ENCODE measurements at regions not wholly inside any gene's neighbourhood (a gene's known extent, or its start where the extent isn't known, plus 50 kb on each side); places are given as distances from the start of the nearest gene placed in this dataset.

DNA sequence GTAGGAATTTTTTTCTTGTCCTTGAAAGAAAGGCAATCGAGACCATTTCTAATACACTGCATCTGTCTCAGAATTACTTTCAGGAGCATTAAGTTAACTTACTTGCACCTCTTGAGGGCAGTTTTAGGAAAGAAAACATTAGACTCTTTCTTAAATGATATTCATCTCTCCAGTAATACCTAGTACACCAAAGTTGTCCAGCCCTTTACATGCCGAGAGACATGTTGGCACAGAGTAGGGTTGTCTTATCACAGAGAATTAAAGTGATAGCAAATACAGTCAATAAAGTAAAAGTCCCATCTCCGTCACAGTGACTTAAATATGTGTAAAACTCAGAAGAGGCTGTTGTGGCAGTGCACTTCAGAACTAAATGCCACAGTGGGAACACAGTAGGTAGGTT lies 154.3 kb upstream of the KCNN2 start:
- Histone ChIP-seq H3K9me3 (ENCODE audit: control insufficient read depth, insufficient read depth, low read depth, low read length) (no peaks in the 10 kb centered on the region), H3K36me3 (ENCODE audit: control insufficient read depth, insufficient read depth, low read length) (no peaks in the 10 kb centered on the region), H3K4me1 (ENCODE audit: control insufficient read depth, insufficient read depth, low read length) (no peaks in the 10 kb centered on the region), H3K27ac (ENCODE audit: low read length) (no peak overlapping the region), H3K27me3 (ENCODE audit: control insufficient read depth, insufficient read depth, low read length) (no peaks in the 10 kb centered on the region), H3K4me3 (ENCODE audit: low read depth in 2 of 2, low read length in 2 of 2) (no peak overlapping the region)
- intact Hi-C loops (cut with micrococcal nuclease; ENCODE audit: unreplicated experiment) (no loop called here), in situ Hi-C loops (cut with HindIII; ENCODE audit: low pct_unique_long_range_greater_than_20kb, low sequenced_read_pairs) (no loop called here)
- BruUV-seq (replicated peaks), result no TSS peak
- ChIA-PET CTCF (no interaction called here), POLR2A (no interaction called here)
- DNase-seq (ENCODE audit: low read depth, low spot score), result no peak
- TF ChIP-seq SIN3A (IDR thresholded peaks at IDR 0.05; ENCODE audit: borderline replicate concordance, insufficient read depth, low read depth, low read length) (no peak), TCF7L2 (IDR thresholded peaks at IDR 0.05; ENCODE audit: low read depth, low read length) (no peak), POLR2AphosphoS5 (IDR thresholded peaks at IDR 0.05; ENCODE audit: low read depth, low read length) (no peak)
- TF ChIP-seq, protein P1, sequence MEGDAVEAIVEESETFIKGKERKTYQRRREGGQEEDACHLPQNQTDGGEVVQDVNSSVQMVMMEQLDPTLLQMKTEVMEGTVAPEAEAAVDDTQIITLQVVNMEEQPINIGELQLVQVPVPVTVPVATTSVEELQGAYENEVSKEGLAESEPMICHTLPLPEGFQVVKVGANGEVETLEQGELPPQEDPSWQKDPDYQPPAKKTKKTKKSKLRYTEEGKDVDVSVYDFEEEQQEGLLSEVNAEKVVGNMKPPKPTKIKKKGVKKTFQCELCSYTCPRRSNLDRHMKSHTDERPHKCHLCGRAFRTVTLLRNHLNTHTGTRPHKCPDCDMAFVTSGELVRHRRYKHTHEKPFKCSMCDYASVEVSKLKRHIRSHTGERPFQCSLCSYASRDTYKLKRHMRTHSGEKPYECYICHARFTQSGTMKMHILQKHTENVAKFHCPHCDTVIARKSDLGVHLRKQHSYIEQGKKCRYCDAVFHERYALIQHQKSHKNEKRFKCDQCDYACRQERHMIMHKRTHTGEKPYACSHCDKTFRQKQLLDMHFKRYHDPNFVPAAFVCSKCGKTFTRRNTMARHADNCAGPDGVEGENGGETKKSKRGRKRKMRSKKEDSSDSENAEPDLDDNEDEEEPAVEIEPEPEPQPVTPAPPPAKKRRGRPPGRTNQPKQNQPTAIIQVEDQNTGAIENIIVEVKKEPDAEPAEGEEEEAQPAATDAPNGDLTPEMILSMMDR (IDR thresholded peaks at IDR 0.05), result no peak
- TF ChIP-seq, protein P2, sequence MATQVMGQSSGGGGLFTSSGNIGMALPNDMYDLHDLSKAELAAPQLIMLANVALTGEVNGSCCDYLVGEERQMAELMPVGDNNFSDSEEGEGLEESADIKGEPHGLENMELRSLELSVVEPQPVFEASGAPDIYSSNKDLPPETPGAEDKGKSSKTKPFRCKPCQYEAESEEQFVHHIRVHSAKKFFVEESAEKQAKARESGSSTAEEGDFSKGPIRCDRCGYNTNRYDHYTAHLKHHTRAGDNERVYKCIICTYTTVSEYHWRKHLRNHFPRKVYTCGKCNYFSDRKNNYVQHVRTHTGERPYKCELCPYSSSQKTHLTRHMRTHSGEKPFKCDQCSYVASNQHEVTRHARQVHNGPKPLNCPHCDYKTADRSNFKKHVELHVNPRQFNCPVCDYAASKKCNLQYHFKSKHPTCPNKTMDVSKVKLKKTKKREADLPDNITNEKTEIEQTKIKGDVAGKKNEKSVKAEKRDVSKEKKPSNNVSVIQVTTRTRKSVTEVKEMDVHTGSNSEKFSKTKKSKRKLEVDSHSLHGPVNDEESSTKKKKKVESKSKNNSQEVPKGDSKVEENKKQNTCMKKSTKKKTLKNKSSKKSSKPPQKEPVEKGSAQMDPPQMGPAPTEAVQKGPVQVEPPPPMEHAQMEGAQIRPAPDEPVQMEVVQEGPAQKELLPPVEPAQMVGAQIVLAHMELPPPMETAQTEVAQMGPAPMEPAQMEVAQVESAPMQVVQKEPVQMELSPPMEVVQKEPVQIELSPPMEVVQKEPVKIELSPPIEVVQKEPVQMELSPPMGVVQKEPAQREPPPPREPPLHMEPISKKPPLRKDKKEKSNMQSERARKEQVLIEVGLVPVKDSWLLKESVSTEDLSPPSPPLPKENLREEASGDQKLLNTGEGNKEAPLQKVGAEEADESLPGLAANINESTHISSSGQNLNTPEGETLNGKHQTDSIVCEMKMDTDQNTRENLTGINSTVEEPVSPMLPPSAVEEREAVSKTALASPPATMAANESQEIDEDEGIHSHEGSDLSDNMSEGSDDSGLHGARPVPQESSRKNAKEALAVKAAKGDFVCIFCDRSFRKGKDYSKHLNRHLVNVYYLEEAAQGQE (IDR thresholded peaks at IDR 0.05; ENCODE audit: insufficient read depth in 1 of 2, low read depth in 2 of 2, low read length in 1 of 2), result no peak
- ATAC-seq, result no peak

DNA sequence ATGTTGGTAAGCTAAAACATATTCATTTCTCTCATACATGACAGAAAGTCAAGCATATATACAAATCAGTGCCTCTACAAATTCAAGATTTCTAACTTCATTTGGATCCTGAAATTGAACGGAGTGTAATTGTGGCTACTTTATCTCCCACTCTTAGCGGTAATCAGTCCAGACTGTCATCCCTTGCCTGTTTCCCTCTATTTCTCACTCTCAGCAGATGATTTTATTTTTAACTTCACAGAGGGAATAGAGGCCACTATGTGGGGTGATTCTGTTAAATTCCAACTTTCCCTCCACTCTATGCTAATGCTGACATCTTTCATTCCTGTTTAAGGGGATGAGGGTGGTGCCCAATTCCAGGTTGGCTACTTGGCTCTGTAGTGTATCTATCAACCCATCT lies 153.8 kb upstream of the KCNN2 start:
- no peaks in the 10 kb centered on the region for H3K36me3 ChIP-seq (ENCODE audit: control insufficient read depth, insufficient read depth, low read length)
- POLR2A ChIA-PET, result no interaction called here
- CTCF ChIA-PET, result no interaction called here
- no peak overlapping the region for H3K27ac ChIP-seq (ENCODE audit: low read length)
- intact Hi-C loops (cut with micrococcal nuclease; ENCODE audit: unreplicated experiment) (no loop called here), in situ Hi-C loops (cut with HindIII; ENCODE audit: low pct_unique_long_range_greater_than_20kb, low sequenced_read_pairs) (no loop called here)
- H3K9me3 ChIP-seq (ENCODE audit: control insufficient read depth, insufficient read depth, low read depth, low read length), result no peaks in the 10 kb centered on the region
- no peaks in the 10 kb centered on the region for H3K4me1 ChIP-seq (ENCODE audit: control insufficient read depth, insufficient read depth, low read length)
- ATAC-seq, result no peak
- H3K4me3 ChIP-seq (ENCODE audit: low read depth in 2 of 2, low read length in 2 of 2), result no peak overlapping the region
- no peaks in the 10 kb centered on the region for H3K27me3 ChIP-seq (ENCODE audit: control insufficient read depth, insufficient read depth, low read length)
- TF ChIP-seq TCF7L2 (IDR thresholded peaks at IDR 0.05; ENCODE audit: low read depth, low read length) (no peak), SIN3A (IDR thresholded peaks at IDR 0.05; ENCODE audit: borderline replicate concordance, insufficient read depth, low read depth, low read length) (no peak)
- no TSS peak for BruUV-seq (replicated peaks)
- DNase-seq (ENCODE audit: low read depth, low spot score), result no peak

DNA sequence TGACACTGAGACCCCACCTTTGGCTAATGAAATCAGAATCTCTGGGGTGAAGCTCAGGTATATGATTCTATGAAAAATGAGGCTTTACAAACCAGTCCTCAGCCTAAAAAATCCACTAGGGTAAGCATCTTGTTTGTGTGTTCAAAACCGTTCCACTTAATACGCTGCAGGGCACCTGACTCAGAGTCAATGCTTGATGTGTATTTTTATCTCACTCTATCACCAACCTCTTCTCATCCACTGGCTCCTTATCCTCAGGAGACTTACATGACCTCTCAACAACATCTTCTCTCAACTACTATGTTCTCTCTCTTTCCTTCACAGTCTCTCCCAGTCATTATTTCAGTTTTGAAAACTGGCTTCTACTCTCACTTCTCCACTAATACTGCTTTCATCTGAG lies 153.3 kb upstream of the KCNN2 start:
- in situ Hi-C loops (cut with HindIII; ENCODE audit: low pct_unique_long_range_greater_than_20kb, low sequenced_read_pairs), result no loop called here
- CTCF ChIA-PET, result no interaction called here

More for the DNA sequence above, 153.3 kb upstream of the KCNN2 start:
- no peaks in the 10 kb centered on the region for H3K36me3 ChIP-seq (ENCODE audit: control insufficient read depth, insufficient read depth, low read length)
- H3K27me3 ChIP-seq (ENCODE audit: control insufficient read depth, insufficient read depth, low read length), result no peaks in the 10 kb centered on the region
- no peak overlapping the region for H3K4me3 ChIP-seq (ENCODE audit: low read depth in 2 of 2, low read length in 2 of 2)
- POLR2A ChIA-PET, result no interaction called here
- TF ChIP-seq POLR2AphosphoS5 (IDR thresholded peaks at IDR 0.05; ENCODE audit: low read depth, low read length), result no peak
- TF ChIP-seq TCF7L2 (IDR thresholded peaks at IDR 0.05; ENCODE audit: low read depth, low read length), result no peak
- TF ChIP-seq, protein P2 (IDR thresholded peaks at IDR 0.05; ENCODE audit: insufficient read depth in 1 of 2, low read depth in 2 of 2, low read length in 1 of 2), result no peak
- no peak for TF ChIP-seq SIN3A (IDR thresholded peaks at IDR 0.05; ENCODE audit: borderline replicate concordance, insufficient read depth, low read depth, low read length)
- TF ChIP-seq, protein P1 (IDR thresholded peaks at IDR 0.05), result no peak
- intact Hi-C loops (cut with micrococcal nuclease; ENCODE audit: unreplicated experiment), result no loop called here
- ATAC-seq, result no peak
- no peaks in the 10 kb centered on the region for H3K9me3 ChIP-seq (ENCODE audit: control insufficient read depth, insufficient read depth, low read depth, low read length)
- no TSS peak for BruUV-seq (replicated peaks)
- no peak for DNase-seq (ENCODE audit: low read depth, low spot score)
- no peak overlapping the region for H3K27ac ChIP-seq (ENCODE audit: low read length)
- H3K4me1 ChIP-seq (ENCODE audit: control insufficient read depth, insufficient read depth, low read length), result no peaks in the 10 kb centered on the region

Measured in Panc1 (cell line).